PC-9 (cell line): ENCODE measurements at regions not wholly inside any gene's neighbourhood (a gene's known extent, or its start where the extent isn't known, plus 50 kb on each side); places are given as distances from the start of the nearest gene placed in this dataset.

ENCODE experiments used
- BruUV-seq: library from RNA; stranded (reverse); fragments of 400-500 nt; replicated peaks from 2 replicates; lab custom pipeline; 2021; lab: Mats Ljungman, UMichigan
- CTCF ChIA-PET: fragments of 300-600 bp; sonication (Branson Sonifier 250); formaldehyde crosslinking; loops from one replicate; lab custom pipeline; 2022; ENCODE audit warnings: antibody characterized with exemption; lab: Charles Lee
- POLR2A ChIA-PET: fragments of 300-600 bp; sonication (Branson Sonifier 250); formaldehyde crosslinking; loops from one replicate; lab custom pipeline; 2022; ENCODE audit warnings: antibody characterized with exemption; ENCODE audit not compliant: unreplicated experiment; lab: Charles Lee
- DNase-seq, 2 experiments: peaks; one replicate each; pipeline versions ENCODE4 v3.0.0 to v3.0.0-alpha.2; 2015 to 2022; ENCODE audit warnings: mixed read lengths in 1 of 2
- H2AFZ ChIP-seq: fragments of 200-600 bp; sonication (generic); 2 replicates; pipeline ENCODE4 v1.8.1; 2017; ENCODE audit warnings: antibody characterized with exemption
- H3F3A ChIP-seq: fragments of 200-600 bp; sonication (generic); 2 replicates; pipeline ENCODE4 v1.8.1; 2017; ENCODE audit warnings: antibody characterized with exemption, mild to moderate bottlenecking, low read depth; ENCODE audit not compliant: insufficient read depth
- H3K27ac ChIP-seq: fragments of 200-600 bp; sonication (generic); 2 replicates; pipeline ENCODE4 v1.6.1; 2016; ENCODE audit warnings: mixed run types
- H3K27me3 ChIP-seq: fragments of 200-600 bp; sonication (generic); 2 replicates; pipeline ENCODE4 v1.6.1; 2016; ENCODE audit warnings: low read depth, mixed run types; ENCODE audit not compliant: insufficient read depth
- H3K36me3 ChIP-seq: fragments of 200-600 bp; sonication (generic); 2 replicates; pipeline ENCODE4 v1.6.1; 2016; ENCODE audit warnings: low read depth, mixed run types
- H3K4me1 ChIP-seq: fragments of 200-600 bp; sonication (generic); replicated peaks from 2 replicates; pipeline ENCODE4 v1.6.1; 2016; ENCODE audit warnings: mixed run types; ENCODE audit not compliant: insufficient read depth
- H3K4me2 ChIP-seq: fragments of 200-600 bp; sonication (generic); 2 replicates; pipeline ENCODE4 v1.6.1; 2017; ENCODE audit warnings: mixed run types
- H3K4me3 ChIP-seq: fragments of 200-600 bp; sonication (generic); 2 replicates; pipeline ENCODE4 v1.6.1; 2016; ENCODE audit warnings: mixed run types
- H3K79me2 ChIP-seq: fragments of 200-600 bp; sonication (generic); 2 replicates; pipeline ENCODE4 v1.6.1; 2017; ENCODE audit warnings: low read depth, mixed run types
- H3K9me2 ChIP-seq: fragments of 200-600 bp; sonication (generic); 2 replicates; pipeline ENCODE4 v1.8.1; 2017; ENCODE audit warnings: mild to moderate bottlenecking; ENCODE audit not compliant: insufficient read depth
- H3K9me3 ChIP-seq: fragments of 200-600 bp; sonication (generic); 2 replicates; pipeline ENCODE4 v1.8.1; 2016; ENCODE audit warnings: low read depth; ENCODE audit not compliant: insufficient read depth
- H4K20me1 ChIP-seq: fragments of 200-600 bp; sonication (generic); 2 replicates; pipeline ENCODE4 v1.8.1; 2017; ENCODE audit not compliant: insufficient read depth
- EZH2 ChIP-seq: fragments of 200-600 bp; sonication (generic); IDR thresholded peaks from 2 replicates; pipeline ENCODE4 v1.8.0; 2017; ENCODE audit warnings: antibody characterized with exemption, low read depth
- intact Hi-C: fragments of 100-400 bp; cut with micrococcal nuclease; formaldehyde crosslinking; loops from one replicate; pipeline ENCODE4 v1.10.0; 2022; ENCODE audit not compliant: unreplicated experiment
- TF ChIP-seq, protein P1 (sequence below): fragments of 200-600 bp; sonication (generic); conservative IDR thresholded peaks from 2 replicates; pipeline ENCODE4 v1.6.1; 2017; ENCODE audit warnings: mixed run types, antibody characterized with exemption, mild to moderate bottlenecking, moderate library complexity

DNA sequence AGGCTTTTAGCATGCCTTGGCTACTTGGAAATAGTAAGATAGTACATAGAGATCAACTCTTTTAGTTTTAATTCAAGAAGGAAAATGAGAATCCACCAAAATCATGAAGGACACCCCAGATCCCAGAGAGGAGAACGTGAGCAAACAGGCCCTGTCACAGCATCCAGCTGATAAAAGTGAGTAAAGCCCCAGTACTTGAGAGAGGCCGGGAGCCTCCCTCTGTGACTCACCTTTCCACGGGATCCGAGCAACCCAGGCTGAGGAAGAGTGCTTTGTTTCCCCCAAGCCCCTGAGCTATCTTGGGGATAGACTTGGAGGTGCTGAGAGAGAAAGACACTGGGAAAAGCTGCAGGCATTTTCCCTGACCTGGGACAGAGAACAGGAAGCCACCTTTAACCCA is 238.6 kb downstream of the DUSP10 start:
- Histone ChIP-seq H3K36me3 (no peaks in the 10 kb centered on the region), H3F3A (no peaks in the 10 kb centered on the region), H3K4me2 (no peak overlapping the region), H3K4me3 (no peak overlapping the region), H3K27ac (no peak overlapping the region), H2AFZ (no peak overlapping the region), H3K4me1 (no peaks in the 10 kb centered on the region), H3K27me3 (no peaks in the 10 kb centered on the region), H3K9me3 (peaks cover 6% of the 10 kb centered on the region; the same call in 1 of the 2 replicates), H4K20me1 (no peaks in the 10 kb centered on the region), H3K9me2 (no peaks in the 10 kb centered on the region), H3K79me2 (no peaks in the 10 kb centered on the region)
- no TSS peak for BruUV-seq
- DNase-seq: no peak
- POLR2A ChIA-PET: no interaction called here
- CTCF ChIA-PET: no interaction called here
- intact Hi-C loops: no loop called here
- TF ChIP-seq, protein P1, sequence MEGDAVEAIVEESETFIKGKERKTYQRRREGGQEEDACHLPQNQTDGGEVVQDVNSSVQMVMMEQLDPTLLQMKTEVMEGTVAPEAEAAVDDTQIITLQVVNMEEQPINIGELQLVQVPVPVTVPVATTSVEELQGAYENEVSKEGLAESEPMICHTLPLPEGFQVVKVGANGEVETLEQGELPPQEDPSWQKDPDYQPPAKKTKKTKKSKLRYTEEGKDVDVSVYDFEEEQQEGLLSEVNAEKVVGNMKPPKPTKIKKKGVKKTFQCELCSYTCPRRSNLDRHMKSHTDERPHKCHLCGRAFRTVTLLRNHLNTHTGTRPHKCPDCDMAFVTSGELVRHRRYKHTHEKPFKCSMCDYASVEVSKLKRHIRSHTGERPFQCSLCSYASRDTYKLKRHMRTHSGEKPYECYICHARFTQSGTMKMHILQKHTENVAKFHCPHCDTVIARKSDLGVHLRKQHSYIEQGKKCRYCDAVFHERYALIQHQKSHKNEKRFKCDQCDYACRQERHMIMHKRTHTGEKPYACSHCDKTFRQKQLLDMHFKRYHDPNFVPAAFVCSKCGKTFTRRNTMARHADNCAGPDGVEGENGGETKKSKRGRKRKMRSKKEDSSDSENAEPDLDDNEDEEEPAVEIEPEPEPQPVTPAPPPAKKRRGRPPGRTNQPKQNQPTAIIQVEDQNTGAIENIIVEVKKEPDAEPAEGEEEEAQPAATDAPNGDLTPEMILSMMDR: no peak
- TF ChIP-seq EZH2: no peak

DNA sequence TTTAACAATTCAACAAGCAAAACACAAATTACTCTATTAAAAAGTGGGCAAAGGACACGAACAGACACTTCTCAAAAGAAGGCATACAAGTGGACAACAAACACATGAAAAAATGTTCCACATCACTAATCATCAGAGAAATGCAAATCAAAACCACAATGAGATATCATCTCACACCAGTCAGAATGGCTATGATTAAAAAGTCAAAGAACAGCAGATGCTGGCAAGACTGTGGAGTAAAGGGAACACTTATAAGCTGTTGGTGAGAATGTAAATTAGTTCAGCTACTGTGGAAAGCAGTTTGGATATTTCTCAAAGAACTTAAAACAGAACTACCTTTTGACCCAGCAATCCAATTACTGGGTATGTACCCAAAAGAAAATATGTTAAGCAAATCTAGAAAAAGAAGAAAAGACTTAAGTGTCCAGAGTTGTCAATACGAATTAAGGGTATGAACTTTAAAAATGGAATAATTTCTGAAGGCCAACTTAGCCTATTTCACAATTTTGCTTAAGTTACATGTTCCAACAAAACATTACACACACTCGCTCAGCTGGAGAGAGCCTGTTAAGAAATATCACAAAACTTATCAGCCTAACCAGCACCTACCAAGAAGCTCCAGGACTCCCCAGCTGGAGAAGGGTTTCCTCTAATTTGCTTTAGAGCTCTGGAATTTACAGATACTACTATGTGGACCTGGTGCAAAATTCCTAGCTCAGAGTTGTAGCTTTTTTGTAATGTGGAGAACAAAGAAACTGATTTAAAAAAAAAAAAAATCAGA is 232.1 kb downstream of the DUSP10 start:
- no peaks in the 10 kb centered on the region for H3K27me3 ChIP-seq
- no peak overlapping the region for H2AFZ ChIP-seq
- H3K9me3 ChIP-seq: 0 out of 2 replicates have a peak, but pooled peaks cover 6% of the 10 kb centered on the region
- CTCF ChIA-PET: interaction anchor here (0.7 kb wide), 1 partner anchor 955 kb away, joined by 3 read pairs; no protein-coding TSS in a partner anchor
- TF ChIP-seq EZH2: no peak
- TF ChIP-seq, protein P1: no peak
- intact Hi-C loops: no loop called here
- H4K20me1 ChIP-seq: no peaks in the 10 kb centered on the region
- BruUV-seq: no TSS peak
- POLR2A ChIA-PET: no interaction called here
- H3K4me3 ChIP-seq: no peak overlapping the region
- DNase-seq: no peak
- no peaks in the 10 kb centered on the region for H3K79me2 ChIP-seq
- no peaks in the 10 kb centered on the region for H3K9me2 ChIP-seq
- no peaks in the 10 kb centered on the region for H3K36me3 ChIP-seq
- no peak overlapping the region for H3K4me2 ChIP-seq
- H3K4me1 ChIP-seq: no peaks in the 10 kb centered on the region
- no peaks in the 10 kb centered on the region for H3F3A ChIP-seq
- no peak overlapping the region for H3K27ac ChIP-seq

DNA sequence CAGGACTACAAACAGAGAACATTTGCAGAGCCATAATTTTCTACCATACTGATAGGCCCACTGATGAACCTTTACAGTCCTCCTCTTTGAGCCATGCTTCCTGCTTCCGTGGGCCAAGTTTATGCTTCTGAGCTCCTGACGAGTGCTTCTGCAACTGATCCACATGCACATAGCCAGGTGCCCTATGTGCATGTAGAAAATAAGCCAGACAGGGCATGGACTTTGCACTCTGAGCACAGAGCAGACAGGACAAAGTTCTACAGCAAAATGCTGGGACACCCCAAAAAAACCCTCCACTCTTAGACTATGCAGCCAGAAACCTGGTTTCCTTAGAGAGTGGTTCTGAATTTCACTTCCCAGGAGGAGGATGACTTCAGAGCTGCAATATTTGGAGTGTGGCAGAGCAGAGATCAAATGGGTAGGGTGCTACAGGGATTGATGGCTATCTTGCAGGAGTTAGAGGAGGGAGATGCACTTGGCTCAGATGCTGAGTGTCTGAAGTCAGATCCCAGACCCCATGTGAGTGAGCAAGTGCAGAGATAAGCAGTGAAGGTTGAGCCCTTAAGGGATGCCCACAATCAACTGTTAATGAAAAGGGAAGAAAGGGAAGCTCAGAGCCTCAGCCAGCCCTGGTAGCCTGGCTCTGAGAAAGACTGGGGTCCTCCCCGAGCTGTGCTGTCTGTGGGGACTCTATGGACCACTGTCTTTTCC is 230.9 kb downstream of the DUSP10 start:
- TF ChIP-seq EZH2: no peak
- TF ChIP-seq, protein P1: no peak
- Histone ChIP-seq H3K79me2 (no peaks in the 10 kb centered on the region), H3K9me2 (no peaks in the 10 kb centered on the region), H2AFZ (no peak overlapping the region), H3K4me3 (no peak overlapping the region), H4K20me1 (no peaks in the 10 kb centered on the region), H3K36me3 (no peaks in the 10 kb centered on the region), H3K27me3 (no peaks in the 10 kb centered on the region), H3K4me2 (no peak overlapping the region), H3K27ac (no peak overlapping the region), H3K4me1 (no peaks in the 10 kb centered on the region), H3K9me3 (0 out of 2 replicates have a peak, but pooled peaks cover 6% of the 10 kb centered on the region), H3F3A (no peaks in the 10 kb centered on the region)
- CTCF ChIA-PET: no interaction called here
- DNase-seq: no peak
- intact Hi-C loops: no loop called here
- no TSS peak for BruUV-seq
- POLR2A ChIA-PET: no interaction called here
